MM.1S (cell line): ENCODE measurements at regions not wholly inside any gene's neighbourhood (a gene's known extent, or its start where the extent isn't known, plus 50 kb on each side); places are given as distances from the start of the nearest gene placed in this dataset.

Experiments
- DNase-seq: peaks from one replicate; pipeline ENCODE4 v3.0.0-alpha.2; 2015
- H2AFZ ChIP-seq: fragments of 300-600 bp; sonication (generic); 2 replicates; pipeline ENCODE4 v1.6.0; 2016; ENCODE audit warnings: antibody characterized with exemption, low read length
- H3F3A ChIP-seq: fragments of 300-600 bp; sonication (generic); 2 replicates; pipeline ENCODE4 v1.6.1; 2016; ENCODE audit warnings: mild to moderate bottlenecking, antibody characterized with exemption, low read length, moderate library complexity, mixed read lengths; ENCODE audit not compliant: insufficient read depth
- H3K27ac ChIP-seq: fragments of 300-600 bp; sonication (generic); 2 replicates; pipeline ENCODE4 v1.5.1; 2016; ENCODE audit warnings: mild to moderate bottlenecking, low read length
- H3K27me3 ChIP-seq: fragments of 300-600 bp; sonication (generic); replicated peaks from 2 replicates; pipeline ENCODE4 v1.6.0; 2016; ENCODE audit warnings: low read length; ENCODE audit not compliant: insufficient read depth
- H3K36me3 ChIP-seq: fragments of 300-600 bp; sonication (generic); replicated peaks from 2 replicates; pipeline ENCODE4 v1.6.1; 2016; ENCODE audit warnings: mild to moderate bottlenecking, low read length, mixed read lengths; ENCODE audit not compliant: insufficient read depth
- H3K4me1 ChIP-seq: fragments of 300-600 bp; sonication (generic); 2 replicates; pipeline ENCODE4 v1.6.1; 2016; ENCODE audit warnings: low read length, mixed read lengths
- H3K4me2 ChIP-seq: fragments of 300-600 bp; sonication (generic); 2 replicates; pipeline ENCODE4 v1.6.0; 2016; ENCODE audit warnings: low read depth, low read length
- H3K4me3 ChIP-seq: fragments of 300-600 bp; sonication (generic); 2 replicates; pipeline ENCODE4 v1.5.1; 2016; ENCODE audit warnings: low read length, mixed read lengths
- H3K79me2 ChIP-seq: fragments of 300-600 bp; sonication (generic); 2 replicates; pipeline ENCODE4 v1.6.1; 2016; ENCODE audit warnings: mixed run types, low read length, mixed read lengths
- H3K9ac ChIP-seq: fragments of 300-600 bp; sonication (generic); 2 replicates; pipeline ENCODE4 v1.6.1; 2016; ENCODE audit warnings: low read length, mixed read lengths
- H3K9me2 ChIP-seq: fragments of 300-600 bp; sonication (generic); replicated peaks from 2 replicates; pipeline ENCODE4 v1.6.1; 2016; ENCODE audit warnings: mild to moderate bottlenecking, low read length, mixed read lengths; ENCODE audit not compliant: insufficient read depth
- H3K9me3 ChIP-seq: fragments of 300-600 bp; sonication (generic); replicated peaks from 2 replicates; pipeline ENCODE4 v1.6.1; 2016; ENCODE audit warnings: mild to moderate bottlenecking, low read length, mixed read lengths; ENCODE audit not compliant: insufficient read depth
- H4K20me1 ChIP-seq: fragments of 300-600 bp; sonication (generic); 2 replicates; pipeline ENCODE4 v1.6.1; 2016; ENCODE audit warnings: mild to moderate bottlenecking, low read length, moderate library complexity, mixed read lengths; ENCODE audit not compliant: insufficient read depth
- EZH2 ChIP-seq: fragments of 300-600 bp; sonication (generic); optimal IDR thresholded peaks from 2 replicates; pipeline ENCODE3; 2017; ENCODE audit warnings: low read depth, mild to moderate bottlenecking, antibody characterized with exemption, low read length, mixed read lengths
- EZH2phosphoT487 ChIP-seq: fragments of 300-600 bp; sonication (generic); IDR thresholded peaks from 2 replicates; pipeline ENCODE4 v1.6.1; 2018; ENCODE audit warnings: antibody characterized with exemption, low read length
- TF ChIP-seq, protein P1 (sequence below): fragments of 300-600 bp; sonication (generic); IDR thresholded peaks from 2 replicates; pipeline ENCODE4 v1.5.1; 2016; ENCODE audit warnings: antibody characterized with exemption, low read length, mixed read lengths

DNA sequence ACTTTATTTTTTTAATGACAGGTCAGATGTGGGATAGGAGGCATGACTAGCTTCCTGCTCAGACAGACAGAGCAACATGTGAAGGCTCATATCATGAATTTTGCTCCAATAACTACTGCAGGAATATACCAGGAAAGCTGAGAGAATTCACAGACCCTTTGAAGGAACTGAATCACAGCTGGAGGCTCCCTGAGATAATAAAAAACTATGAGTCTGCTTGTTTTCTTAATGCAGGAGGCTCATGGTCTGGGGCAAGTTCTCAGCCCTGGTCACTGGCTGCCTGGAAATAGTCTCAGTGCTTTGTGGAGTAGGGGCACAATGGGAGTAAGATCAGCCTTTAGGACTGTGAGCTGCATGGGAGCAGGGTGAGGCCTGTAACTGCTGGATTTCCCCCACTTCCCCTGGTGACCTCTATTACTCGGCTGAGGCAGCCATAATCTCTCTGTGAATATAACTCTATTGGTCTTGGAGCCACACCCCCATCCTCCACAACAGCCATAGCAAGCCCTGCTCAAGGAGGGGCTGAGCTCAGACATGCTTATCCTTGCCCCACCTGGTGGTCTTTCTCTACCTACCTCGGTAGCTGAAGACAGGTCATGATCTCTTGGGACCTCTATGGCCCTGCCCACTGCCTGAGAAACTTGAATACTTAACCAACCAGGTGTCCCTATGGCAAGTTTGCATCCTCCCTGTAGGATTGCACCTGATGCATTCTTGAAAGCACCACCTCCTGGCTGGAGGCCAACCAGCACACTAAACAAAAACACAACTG, 281.6 kb upstream of the TMCO5A start:
- H3K4me1 ChIP-seq, result no peaks in the 10 kb centered on the region
- H4K20me1 ChIP-seq, result no peaks in the 10 kb centered on the region
- no peaks in the 10 kb centered on the region for H3K9me3 ChIP-seq
- H3K27ac ChIP-seq, result no peak overlapping the region
- no peaks in the 10 kb centered on the region for H3K27me3 ChIP-seq
- no peak overlapping the region for H2AFZ ChIP-seq
- no peak overlapping the region for H3K4me3 ChIP-seq
- TF ChIP-seq, protein P1, sequence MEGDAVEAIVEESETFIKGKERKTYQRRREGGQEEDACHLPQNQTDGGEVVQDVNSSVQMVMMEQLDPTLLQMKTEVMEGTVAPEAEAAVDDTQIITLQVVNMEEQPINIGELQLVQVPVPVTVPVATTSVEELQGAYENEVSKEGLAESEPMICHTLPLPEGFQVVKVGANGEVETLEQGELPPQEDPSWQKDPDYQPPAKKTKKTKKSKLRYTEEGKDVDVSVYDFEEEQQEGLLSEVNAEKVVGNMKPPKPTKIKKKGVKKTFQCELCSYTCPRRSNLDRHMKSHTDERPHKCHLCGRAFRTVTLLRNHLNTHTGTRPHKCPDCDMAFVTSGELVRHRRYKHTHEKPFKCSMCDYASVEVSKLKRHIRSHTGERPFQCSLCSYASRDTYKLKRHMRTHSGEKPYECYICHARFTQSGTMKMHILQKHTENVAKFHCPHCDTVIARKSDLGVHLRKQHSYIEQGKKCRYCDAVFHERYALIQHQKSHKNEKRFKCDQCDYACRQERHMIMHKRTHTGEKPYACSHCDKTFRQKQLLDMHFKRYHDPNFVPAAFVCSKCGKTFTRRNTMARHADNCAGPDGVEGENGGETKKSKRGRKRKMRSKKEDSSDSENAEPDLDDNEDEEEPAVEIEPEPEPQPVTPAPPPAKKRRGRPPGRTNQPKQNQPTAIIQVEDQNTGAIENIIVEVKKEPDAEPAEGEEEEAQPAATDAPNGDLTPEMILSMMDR, result no peak
- TF ChIP-seq EZH2phosphoT487 (no peak), EZH2 (no peak)
- DNase-seq, result no peak
- H3F3A ChIP-seq, result no peaks in the 10 kb centered on the region
- no peaks in the 10 kb centered on the region for H3K36me3 ChIP-seq
- H3K79me2 ChIP-seq, result no peaks in the 10 kb centered on the region
- H3K4me2 ChIP-seq, result no peak overlapping the region
- H3K9ac ChIP-seq, result no peak overlapping the region
- no peaks in the 10 kb centered on the region for H3K9me2 ChIP-seq

DNA sequence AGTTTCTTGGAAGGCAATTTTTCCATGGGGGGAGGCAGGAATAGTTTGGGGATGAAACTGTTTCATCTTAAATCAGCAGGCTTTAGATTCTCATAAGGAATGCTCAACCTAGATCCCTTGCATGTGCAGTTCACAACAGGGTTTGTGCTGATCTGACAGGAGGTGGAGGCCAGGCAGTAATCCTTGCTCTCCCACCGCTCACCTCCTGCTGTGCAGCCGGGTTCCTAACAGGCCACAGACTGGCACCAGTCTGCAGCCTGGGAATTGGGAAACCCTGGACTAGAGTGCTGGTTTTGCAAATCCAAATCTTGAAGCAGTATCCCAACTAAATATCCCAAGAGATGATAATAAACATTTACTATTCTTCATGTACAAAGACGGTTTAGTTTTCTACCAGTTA, 256.3 kb upstream of the TMCO5A start:
- Histone ChIP-seq H3K27ac (no peak overlapping the region), H3K9ac (no peak overlapping the region), H3K9me3 (no peaks in the 10 kb centered on the region), H3K4me1 (no peaks in the 10 kb centered on the region), H3K4me2 (no peak overlapping the region), H4K20me1 (no peaks in the 10 kb centered on the region), H3K4me3 (no peak overlapping the region), H3K9me2 (no peaks in the 10 kb centered on the region), H3K27me3 (no peaks in the 10 kb centered on the region), H2AFZ (no peak overlapping the region), H3K36me3 (no peaks in the 10 kb centered on the region), H3K79me2 (no peaks in the 10 kb centered on the region), H3F3A (no peaks in the 10 kb centered on the region)
- TF ChIP-seq EZH2phosphoT487 (no peak), EZH2 (no peak)
- TF ChIP-seq, protein P1, result no peak
- no peak for DNase-seq

DNA sequence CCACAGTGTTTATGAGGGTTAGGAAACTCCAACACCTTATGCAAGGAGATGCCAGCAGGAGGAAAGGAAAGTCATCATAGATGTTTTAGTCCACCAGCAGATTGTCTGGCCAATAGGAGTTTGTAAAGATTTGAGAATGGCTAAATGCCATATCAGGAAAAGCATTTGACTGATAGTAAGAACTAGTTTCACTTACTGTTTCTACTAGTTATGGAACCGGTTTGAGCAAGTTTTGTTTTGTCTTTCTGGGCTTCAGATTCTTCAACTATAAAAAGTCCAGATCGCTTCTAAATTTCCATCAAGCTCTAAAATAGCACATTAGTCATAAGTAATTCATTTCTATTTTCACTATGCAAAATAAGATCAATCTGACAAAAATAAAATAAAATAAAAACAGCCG, 254.8 kb upstream of the TMCO5A start:
- Histone ChIP-seq H3K9ac (no peak overlapping the region), H3K9me3 (no peaks in the 10 kb centered on the region), H3K9me2 (no peaks in the 10 kb centered on the region), H3K27me3 (no peaks in the 10 kb centered on the region), H2AFZ (no peak overlapping the region), H3F3A (no peaks in the 10 kb centered on the region), H3K4me1 (no peaks in the 10 kb centered on the region), H3K36me3 (no peaks in the 10 kb centered on the region), H3K27ac (no peak overlapping the region), H3K79me2 (no peaks in the 10 kb centered on the region), H3K4me2 (peak overlapping the region; percentile 22; the same call in 1 of the 2 replicates), H4K20me1 (no peaks in the 10 kb centered on the region), H3K4me3 (no peak overlapping the region)
- TF ChIP-seq, protein P1, result no peak
- no peak for TF ChIP-seq EZH2phosphoT487
- TF ChIP-seq EZH2, result no peak
- peak; percentile 57 for DNase-seq
